VCaP (cell line): ENCODE measurements at regions not wholly inside any gene's neighbourhood (a gene's known extent, or its start where the extent isn't known, plus 50 kb on each side); places are given as distances from the start of the nearest gene placed in this dataset.

Experiments used
- H3K27ac ChIP-seq: fragments of 450-650 bp; 2 replicates; pipeline ENCODE4 v1.5.1; 2017
- TF ChIP-seq, protein P1 (sequence below): fragments of 450-650 bp; conservative IDR thresholded peaks from 2 replicates; pipeline ENCODE4 v1.5.1; 2017; ENCODE audit warnings: mild to moderate bottlenecking, moderate library complexity

- TF ChIP-seq, protein P1, sequence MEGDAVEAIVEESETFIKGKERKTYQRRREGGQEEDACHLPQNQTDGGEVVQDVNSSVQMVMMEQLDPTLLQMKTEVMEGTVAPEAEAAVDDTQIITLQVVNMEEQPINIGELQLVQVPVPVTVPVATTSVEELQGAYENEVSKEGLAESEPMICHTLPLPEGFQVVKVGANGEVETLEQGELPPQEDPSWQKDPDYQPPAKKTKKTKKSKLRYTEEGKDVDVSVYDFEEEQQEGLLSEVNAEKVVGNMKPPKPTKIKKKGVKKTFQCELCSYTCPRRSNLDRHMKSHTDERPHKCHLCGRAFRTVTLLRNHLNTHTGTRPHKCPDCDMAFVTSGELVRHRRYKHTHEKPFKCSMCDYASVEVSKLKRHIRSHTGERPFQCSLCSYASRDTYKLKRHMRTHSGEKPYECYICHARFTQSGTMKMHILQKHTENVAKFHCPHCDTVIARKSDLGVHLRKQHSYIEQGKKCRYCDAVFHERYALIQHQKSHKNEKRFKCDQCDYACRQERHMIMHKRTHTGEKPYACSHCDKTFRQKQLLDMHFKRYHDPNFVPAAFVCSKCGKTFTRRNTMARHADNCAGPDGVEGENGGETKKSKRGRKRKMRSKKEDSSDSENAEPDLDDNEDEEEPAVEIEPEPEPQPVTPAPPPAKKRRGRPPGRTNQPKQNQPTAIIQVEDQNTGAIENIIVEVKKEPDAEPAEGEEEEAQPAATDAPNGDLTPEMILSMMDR = no peak
- H3K27ac ChIP-seq = no peak overlapping the region
These were observed 464.3 kb downstream of the EPHA3 start for GRCh38 chr3:89571707-89572106.

GRCh38 chr3:89572261-89572660 is 464.8 kb downstream of the EPHA3 start:
- no peak overlapping the region for H3K27ac ChIP-seq
- TF ChIP-seq, protein P1 = no peak

- H3K27ac ChIP-seq = no peak overlapping the region
- TF ChIP-seq, protein P1 = no peak
These were observed 469.0 kb downstream of the EPHA3 start for GRCh38 chr3:89576417-89576816.

DNA sequence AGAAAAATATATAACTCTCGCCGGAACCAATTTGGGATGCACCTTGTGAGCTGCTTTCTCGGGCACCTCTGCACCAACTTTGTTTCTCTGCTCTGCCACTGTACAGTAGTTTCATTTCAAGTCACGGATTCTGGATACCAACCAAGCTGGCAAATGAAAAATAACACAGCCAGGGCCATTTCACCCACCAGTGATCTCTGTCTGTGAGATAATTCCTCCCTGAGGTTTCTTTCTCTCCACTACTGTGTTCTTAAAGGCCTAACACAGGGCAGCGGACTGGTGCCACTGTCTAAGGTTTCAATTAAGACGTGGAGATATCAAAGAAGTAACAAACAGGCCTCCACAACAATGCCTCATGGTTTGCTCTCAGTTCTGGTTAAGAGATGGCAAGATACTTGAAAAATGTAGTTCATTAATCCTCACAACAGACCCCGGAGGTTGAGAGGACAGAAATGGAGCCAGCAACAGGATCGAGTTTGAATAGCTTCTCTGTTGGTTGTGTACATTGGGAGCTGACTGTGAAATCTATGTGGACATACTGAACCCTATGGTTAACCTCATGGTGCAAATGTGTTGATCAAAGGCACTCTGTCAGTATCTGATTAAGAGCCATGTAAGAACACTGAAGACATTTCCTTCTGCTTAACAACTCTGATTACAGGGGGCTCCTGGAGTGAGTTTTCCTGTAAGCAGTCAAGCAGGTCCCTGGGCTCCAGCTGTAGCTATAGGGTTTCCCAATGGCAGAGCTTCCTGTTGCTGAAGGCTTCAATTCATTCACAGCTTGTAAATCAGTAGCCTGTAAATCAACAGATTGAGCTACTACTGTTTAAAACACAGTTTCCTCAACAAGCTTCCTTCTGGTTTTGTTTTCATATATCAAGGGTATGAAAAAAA is 470.5 kb downstream of the EPHA3 start:
- TF ChIP-seq, protein P1 = no peak
- H3K27ac ChIP-seq = no peak overlapping the region

DNA sequence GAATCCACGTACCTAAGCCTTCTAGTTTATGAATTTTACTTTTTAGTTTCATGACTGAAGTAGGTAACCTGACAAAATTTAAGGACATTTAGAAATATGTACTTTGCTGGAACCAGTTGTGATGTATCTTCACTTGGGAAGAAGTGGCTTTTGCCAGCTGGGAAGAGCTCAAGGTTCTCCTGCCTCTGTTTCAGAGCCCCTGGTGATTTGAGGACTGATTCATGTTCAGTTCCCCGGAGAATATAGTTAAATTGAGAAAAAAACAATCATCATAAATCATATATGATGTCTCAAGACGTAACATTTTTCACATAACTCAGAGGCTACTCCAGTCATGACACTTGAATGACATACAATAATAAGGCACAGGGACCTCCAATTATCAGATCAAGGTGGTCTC is 473.4 kb downstream of the EPHA3 start:
- H3K27ac ChIP-seq = no peak overlapping the region
- TF ChIP-seq, protein P1 = no peak

DNA sequence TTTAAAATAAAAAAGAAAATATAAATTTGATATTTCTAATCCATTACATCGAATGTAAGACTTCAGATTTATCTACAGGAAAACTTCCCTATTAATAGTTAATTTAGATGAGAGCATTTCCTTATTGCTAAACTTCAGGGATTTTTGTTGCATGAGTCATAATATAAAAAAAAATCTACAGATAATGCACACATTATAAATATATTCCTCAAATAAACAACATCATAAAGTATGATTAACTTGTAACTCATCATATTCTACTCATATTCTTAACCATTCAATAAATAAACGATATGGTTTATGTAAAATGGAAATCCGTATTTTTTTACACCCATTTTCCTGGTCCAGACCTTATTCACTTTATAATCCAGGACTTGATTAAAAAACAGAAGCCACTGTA is 477.0 kb downstream of the EPHA3 start:
- TF ChIP-seq, protein P1 = no peak
- no peak overlapping the region for H3K27ac ChIP-seq

GRCh38 chr3:89586256-89586655 is 478.8 kb downstream of the EPHA3 start:
- TF ChIP-seq, protein P1 = no peak
- H3K27ac ChIP-seq = no peak overlapping the region
